ENCODE measurements at regions not wholly inside any gene's neighbourhood (a gene's known extent, or its start where the extent isn't known, plus 50 kb on each side); places are given as distances from the start of the nearest gene placed in this dataset.

- no peak overlapping the region for H3K4me3 ChIP-seq
- no peaks in the 10 kb centered on the region for H3K9me3 ChIP-seq (replicated peaks; ENCODE audit: control insufficient read depth, insufficient read depth, low read depth, low read length)
- no peak for DNase-seq (ENCODE audit: extremely low read depth in 1 of 4, low spot score in 3 of 4)
- 0% methylated on average over 5 of the region's 6 CpGs for WGBS (ENCODE audit: insufficient coverage, low coverage, missing lambda C conversion rate)
- intact Hi-C loops (cut with micrococcal nuclease) (no loop called here), in situ Hi-C loops (cut with MboI) (no loop called here)
- no TSS peak for BruUV-seq (replicated peaks)
- no peak overlapping the region for H3K4me2 ChIP-seq (ENCODE audit: insufficient read depth, low read length)
- POLR2A ChIA-PET = no interaction called here
- H3K9me1 ChIP-seq (ENCODE audit: control insufficient read depth, insufficient read depth, low read length) = no peaks in the 10 kb centered on the region
- no peaks in the 10 kb centered on the region for H3K27me3 ChIP-seq (ENCODE audit: control insufficient read depth in 2 of 2, insufficient read depth in 2 of 2, low read length in 2 of 2)
- H3K36me3 ChIP-seq (ENCODE audit: control insufficient read depth, insufficient read depth, low read length) = no peaks in the 10 kb centered on the region
- no peak for TF ChIP-seq POLR2AphosphoS5 (IDR thresholded peaks at IDR 0.05; ENCODE audit: control insufficient read depth, insufficient read depth, low read depth, low read length)
- no peak for TF ChIP-seq ESRRA (IDR thresholded peaks at IDR 0.05; ENCODE audit: borderline replicate concordance, low read depth)
- no peak for TF ChIP-seq ZNF77 (CRISPR knock-in tag; IDR thresholded peaks at IDR 0.05)
- TF ChIP-seq HOMEZ (CRISPR knock-in tag; IDR thresholded peaks at IDR 0.05) = no peak
- no peak for TF ChIP-seq ZNF133 (CRISPR knock-in tag; IDR thresholded peaks at IDR 0.05)
- TF ChIP-seq FOXP1 (CRISPR knock-in tag; IDR thresholded peaks at IDR 0.05) = no peak
- no peak for TF ChIP-seq ZFP30 (CRISPR knock-in tag; IDR thresholded peaks at IDR 0.05; ENCODE audit: borderline replicate concordance)
- TF ChIP-seq ZBTB9 (CRISPR knock-in tag; IDR thresholded peaks at IDR 0.05) = no peak
- no peak for TF ChIP-seq HNRNPK (IDR thresholded peaks at IDR 0.05; ENCODE audit: low read depth, low read length, poor library complexity, severe bottlenecking)
- no peak for TF ChIP-seq CREB5 (CRISPR knock-in tag; IDR thresholded peaks at IDR 0.05)
- no peak for TF ChIP-seq PATZ1 (CRISPR knock-in tag; IDR thresholded peaks at IDR 0.05; ENCODE audit: borderline replicate concordance)
- TF ChIP-seq RBM25 (IDR thresholded peaks at IDR 0.05; ENCODE audit: low read depth, low read length, severe bottlenecking) = no peak
- TF ChIP-seq ZNF324 (CRISPR knock-in tag; IDR thresholded peaks at IDR 0.05) = no peak
- TF ChIP-seq SPI1 (IDR thresholded peaks at IDR 0.05; ENCODE audit: borderline replicate concordance, low read depth, low read length) = no peak
- no peak overlapping the region for H3K9ac ChIP-seq (ENCODE audit: insufficient read depth in 1 of 2, low read depth in 2 of 2, low read length in 2 of 2)
- no peak overlapping the region for H3K27ac ChIP-seq (ENCODE audit: extremely low read depth, low read depth, low read length)
- ATAC-seq = no peak
- CTCF ChIA-PET (ENCODE audit: low intra/inter-chr PET ratio) = no interaction called here
- no peaks in the 10 kb centered on the region for H4K20me1 ChIP-seq (replicated peaks; ENCODE audit: control insufficient read depth, insufficient read depth, low read length)
- no peak for FAIRE-seq
- no peaks in the 10 kb centered on the region for H3K79me2 ChIP-seq (ENCODE audit: control insufficient read depth, insufficient read depth, low read length)
- H3K4me1 ChIP-seq (replicated peaks in 1 of 2; ENCODE audit: control insufficient read depth in 2 of 2, insufficient read depth in 2 of 2, low read length in 2 of 2) = no peaks in the 10 kb centered on the region
- no peak overlapping the region for H2AFZ ChIP-seq (ENCODE audit: low read depth, low read length)
These were observed 162.1 kb upstream of the LRIG1 start for GRCh38 chr3:66662894-66663293.
